ENCODE measurements at regions not wholly inside any gene's neighbourhood (a gene's known extent, or its start where the extent isn't known, plus 50 kb on each side); places are given as distances from the start of the nearest gene placed in this dataset.
A peak's percentile ranks its signal among the peaks of the same experiment; 100 is the strongest.

- no peak overlapping the region for H3K27ac ChIP-seq
- H3K4me1 ChIP-seq: peaks cover 0 to 22% (median 7%) of the 10 kb centered on the region in 9 donors
- no peaks in the 10 kb centered on the region for H3K27me3 ChIP-seq
- H3K36me3 ChIP-seq: no peaks in the 10 kb centered on the region
- no peak for DNase-seq
- ATAC-seq: no peak
- no peaks in the 10 kb centered on the region for H3K9me3 ChIP-seq
- H3K4me3 ChIP-seq: no peak overlapping the region
- no peak for TF ChIP-seq CTCF (IDR thresholded peaks at IDR 0.05)
- intact Hi-C loops (cut with DNase I): no loop called here
- WGBS, 2 donors: 73 to 79% methylated on average over 4 of the region's 4 CpGs
Measured at GRCh38 chr9:107713470-107713869, 223.9 kb upstream of the KLF4 start.

DNA sequence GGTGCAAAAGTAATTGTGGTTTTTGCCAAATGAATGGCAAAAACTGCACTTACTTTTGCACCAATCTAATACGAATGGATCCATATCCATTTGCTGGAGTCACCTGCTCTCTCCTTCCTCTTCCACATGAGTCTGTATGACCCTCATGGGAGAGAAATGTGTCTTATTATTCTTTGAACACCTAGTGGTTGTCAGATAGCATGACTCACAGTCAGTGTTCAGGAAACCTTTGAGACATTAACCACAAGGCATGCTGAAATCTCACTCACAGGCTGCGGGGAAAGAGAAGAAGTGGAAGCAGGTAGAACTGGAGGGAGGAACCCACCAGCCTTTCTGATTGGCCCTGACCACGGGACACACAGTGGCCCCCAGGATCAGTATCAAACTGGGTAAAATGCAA is 222.8 kb upstream of the KLF4 start:
- 68% methylated on average over 3 of the region's 3 CpGs for WGBS, 2 donors
- DNase-seq (no peak), ATAC-seq (no peak)
- Histone ChIP-seq H3K36me3 (no peaks in the 10 kb centered on the region), H3K4me1 (peaks cover 0 to 31% (median 7%) of the 10 kb centered on the region in 9 donors), H3K9me3 (no peaks in the 10 kb centered on the region), H3K27ac (no peak overlapping the region), H3K4me3 (no peak overlapping the region), H3K27me3 (no peaks in the 10 kb centered on the region)
- intact Hi-C loops (cut with DNase I): no loop called here
- peak in 1 of 9 donors; percentile 7 for TF ChIP-seq CTCF (IDR thresholded peaks at IDR 0.05)

GRCh38 chr9:107711542-107711941 is 222.0 kb upstream of the KLF4 start:
- H3K4me3 ChIP-seq: no peak overlapping the region
- TF ChIP-seq CTCF (IDR thresholded peaks at IDR 0.05): no peak
- DNase-seq: no peak
- peaks cover 0 to 33% (median 7%) of the 10 kb centered on the region in 9 donors for H3K4me1 ChIP-seq
- H3K27ac ChIP-seq: peak overlapping the region in 1 of 10 donors; percentile 10
- H3K9me3 ChIP-seq: no peaks in the 10 kb centered on the region
- no peaks in the 10 kb centered on the region for H3K27me3 ChIP-seq
- intact Hi-C loops (cut with DNase I): no loop called here
- H3K36me3 ChIP-seq: no peaks in the 10 kb centered on the region
- peak in 2 of 8 donors; percentile 35 to 36 for ATAC-seq
- 32 to 40% methylated on average over 6 of the region's 6 CpGs for WGBS, 2 donors

DNA sequence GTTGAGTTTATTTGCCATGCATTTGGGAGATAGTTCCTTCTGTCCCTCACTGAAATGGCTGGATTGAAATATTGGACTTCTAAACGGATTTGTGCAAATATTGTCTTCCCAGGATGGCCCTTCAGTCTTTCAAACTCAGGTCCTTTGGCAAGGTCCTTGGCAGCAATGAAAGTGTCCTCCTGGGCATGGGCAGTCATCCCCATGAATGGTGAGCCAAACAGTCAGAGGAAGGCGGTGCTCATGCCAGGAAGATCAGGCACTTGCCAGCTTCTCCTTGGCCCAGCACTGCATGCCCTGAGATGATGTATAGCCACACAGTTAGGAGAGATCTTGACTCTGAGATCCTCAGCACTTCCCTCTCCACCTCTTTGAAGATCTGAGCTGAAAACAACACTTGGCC is 221.4 kb upstream of the KLF4 start:
- H3K36me3 ChIP-seq: no peaks in the 10 kb centered on the region
- WGBS, 2 donors: 86 to 90% methylated on average over 2 of the region's 2 CpGs
- no peak for DNase-seq
- no peak overlapping the region for H3K4me3 ChIP-seq
- ATAC-seq: no peak
- peaks cover 0 to 33% (median 7%) of the 10 kb centered on the region in 9 donors for H3K4me1 ChIP-seq
- H3K27ac ChIP-seq: peak overlapping the region in 1 of 10 donors; percentile 10
- H3K27me3 ChIP-seq: no peaks in the 10 kb centered on the region
- intact Hi-C loops (cut with DNase I): no loop called here
- H3K9me3 ChIP-seq: no peaks in the 10 kb centered on the region
- TF ChIP-seq CTCF (IDR thresholded peaks at IDR 0.05): no peak

Measured in heart right ventricle (tissue), 16 donors.